IPS-15b (cell line): ENCODE measurements at regions not wholly inside any gene's neighbourhood (a gene's known extent, or its start where the extent isn't known, plus 50 kb on each side); places are given as distances from the start of the nearest gene placed in this dataset.

Experiments
- H3K27me3 ChIP-seq: one replicate; pipeline ENCODE4 v1.6.1; 2013; ENCODE audit warnings: low read length; ENCODE audit not compliant: control insufficient read depth, insufficient read depth
- H3K36me3 ChIP-seq: one replicate; pipeline ENCODE4 v1.6.1; 2013; ENCODE audit warnings: low read length; ENCODE audit not compliant: control insufficient read depth, insufficient read depth
- H3K4me1 ChIP-seq: one replicate; pipeline ENCODE4 v1.6.1; 2013; ENCODE audit warnings: mild to moderate bottlenecking, low read length; ENCODE audit not compliant: control insufficient read depth, insufficient read depth
- H3K4me3 ChIP-seq: one replicate; pipeline ENCODE4 v1.5.1; 2013; ENCODE audit warnings: low read depth, low read length
- H3K9ac ChIP-seq: one replicate; pipeline ENCODE4 v1.6.1; 2013; ENCODE audit warnings: low read depth, mild to moderate bottlenecking, low read length
- H3K9me3 ChIP-seq: one replicate; pipeline ENCODE4 v1.6.1; 2013; ENCODE audit warnings: mild to moderate bottlenecking, low read length; ENCODE audit not compliant: control insufficient read depth, insufficient read depth

GRCh38 chr18:10022365-10022764 is 108.5 kb downstream of the VAPA start:
- no peaks in the 10 kb centered on the region for H3K9me3 ChIP-seq
- no peak overlapping the region for H3K4me3 ChIP-seq
- no peaks in the 10 kb centered on the region for H3K36me3 ChIP-seq
- H3K27me3 ChIP-seq: no peaks in the 10 kb centered on the region
- H3K9ac ChIP-seq: no peak overlapping the region
- H3K4me1 ChIP-seq: no peaks in the 10 kb centered on the region

GRCh38 chr18:10023853-10024570 is 110.2 kb downstream of the VAPA start:
- Histone ChIP-seq H3K4me3 (no peak overlapping the region), H3K36me3 (no peaks in the 10 kb centered on the region), H3K4me1 (no peaks in the 10 kb centered on the region)

GRCh38 chr18:10025711-10026670 is 112.2 kb downstream of the VAPA start:
- Histone ChIP-seq H3K36me3 (no peaks in the 10 kb centered on the region), H3K4me1 (no peaks in the 10 kb centered on the region), H3K9me3 (no peaks in the 10 kb centered on the region), H3K4me3 (no peak overlapping the region), H3K9ac (no peak overlapping the region), H3K27me3 (no peaks in the 10 kb centered on the region)

More at GRCh38 chr18:10023853-10024570, 110.2 kb downstream of the VAPA start:
- Histone ChIP-seq H3K9me3 (no peaks in the 10 kb centered on the region), H3K27me3 (no peaks in the 10 kb centered on the region), H3K9ac (no peak overlapping the region)

- no peaks in the 10 kb centered on the region for H3K9me3 ChIP-seq
- H3K36me3 ChIP-seq: no peaks in the 10 kb centered on the region
- H3K9ac ChIP-seq: no peak overlapping the region
- no peaks in the 10 kb centered on the region for H3K4me1 ChIP-seq
- H3K27me3 ChIP-seq: no peaks in the 10 kb centered on the region
- no peak overlapping the region for H3K4me3 ChIP-seq
Observed at GRCh38 chr18:10027031-10027430, 113.2 kb downstream of the VAPA start.

GRCh38 chr18:10027461-10027860 is 113.6 kb downstream of the VAPA start:
- Histone ChIP-seq H3K9me3 (no peaks in the 10 kb centered on the region), H3K4me1 (no peaks in the 10 kb centered on the region), H3K9ac (no peak overlapping the region), H3K27me3 (no peaks in the 10 kb centered on the region), H3K36me3 (no peaks in the 10 kb centered on the region), H3K4me3 (no peak overlapping the region)

- no peaks in the 10 kb centered on the region for H3K4me1 ChIP-seq
- no peaks in the 10 kb centered on the region for H3K36me3 ChIP-seq
- no peak overlapping the region for H3K4me3 ChIP-seq
- no peak overlapping the region for H3K9ac ChIP-seq
- no peaks in the 10 kb centered on the region for H3K9me3 ChIP-seq
- peaks cover 4% of the 10 kb centered on the region for H3K27me3 ChIP-seq
Observed at GRCh38 chr18:10029711-10030110, 115.9 kb downstream of the VAPA start.

GRCh38 chr18:10030816-10031541 is 117.2 kb downstream of the VAPA start:
- H3K9ac ChIP-seq: no peak overlapping the region

GRCh38 chr18:10032331-10033015 is 118.7 kb downstream of the VAPA start:
- no peaks in the 10 kb centered on the region for H3K4me1 ChIP-seq
- peaks cover 4% of the 10 kb centered on the region for H3K27me3 ChIP-seq
- H3K9ac ChIP-seq: peak overlapping the region; percentile 76
- no peaks in the 10 kb centered on the region for H3K9me3 ChIP-seq
- no peaks in the 10 kb centered on the region for H3K36me3 ChIP-seq
- H3K4me3 ChIP-seq: peak overlapping the region; percentile 39

More at GRCh38 chr18:10030816-10031541, 117.2 kb downstream of the VAPA start:
- no peaks in the 10 kb centered on the region for H3K9me3 ChIP-seq
- no peak overlapping the region for H3K4me3 ChIP-seq
- no peaks in the 10 kb centered on the region for H3K36me3 ChIP-seq
- H3K27me3 ChIP-seq: peaks cover 4% of the 10 kb centered on the region
- no peaks in the 10 kb centered on the region for H3K4me1 ChIP-seq

GRCh38 chr18:10033016-10033399 is 119.2 kb downstream of the VAPA start:
- no peaks in the 10 kb centered on the region for H3K9me3 ChIP-seq
- H3K4me1 ChIP-seq: no peaks in the 10 kb centered on the region
- H3K27me3 ChIP-seq: peaks cover 4% of the 10 kb centered on the region
- H3K9ac ChIP-seq: no peak overlapping the region
- H3K4me3 ChIP-seq: peak overlapping the region; percentile 39
- no peaks in the 10 kb centered on the region for H3K36me3 ChIP-seq

GRCh38 chr18:10035281-10035991 is 121.6 kb downstream of the VAPA start:
- Histone ChIP-seq H3K4me3 (no peak overlapping the region), H3K9ac (no peak overlapping the region), H3K4me1 (no peaks in the 10 kb centered on the region), H3K36me3 (no peaks in the 10 kb centered on the region), H3K9me3 (no peaks in the 10 kb centered on the region), H3K27me3 (peaks cover 4% of the 10 kb centered on the region)
